HCT116 (cell line): ENCODE measurements at regions not wholly inside any gene's neighbourhood (a gene's known extent, or its start where the extent isn't known, plus 50 kb on each side); places are given as distances from the start of the nearest gene placed in this dataset.

ENCODE experiments used
- CEBPB ChIP-seq: IDR thresholded peaks from 2 replicates; pipeline ENCODE4 v1.6.1; 2012; ENCODE audit warnings: low read depth
- ELF1 ChIP-seq: IDR thresholded peaks from 2 replicates; pipeline ENCODE4 v1.6.1; 2012; ENCODE audit warnings: low read depth, borderline replicate concordance
- EZH2 ChIP-seq: fragments of 200-600 bp; sonication (generic); IDR thresholded peaks from 2 replicates; pipeline ENCODE4 v1.6.1; 2017; ENCODE audit warnings: antibody characterized with exemption, mixed run types
- EZH2phosphoT487 ChIP-seq: fragments of 200-600 bp; IDR thresholded peaks from 2 replicates; pipeline ENCODE4 v1.6.1; 2018; ENCODE audit warnings: antibody characterized with exemption, borderline replicate concordance
- JUND ChIP-seq: IDR thresholded peaks from 2 replicates; pipeline ENCODE4 v1.6.1; 2012
- POLR2A ChIP-seq: IDR thresholded peaks from 2 replicates; pipeline ENCODE4 v1.7.0; 2011; ENCODE audit warnings: borderline replicate concordance; ENCODE audit not compliant: insufficient read depth, insufficient read length; ENCODE audit errors: extremely low read depth
- POLR2AphosphoS5 ChIP-seq: IDR thresholded peaks from 2 replicates; pipeline ENCODE4 v1.6.1; 2011; ENCODE audit warnings: mild to moderate bottlenecking, low read depth, low read length, moderate library complexity
- RAD21 ChIP-seq: IDR thresholded peaks from 2 replicates; pipeline ENCODE4 v1.6.1; 2012; ENCODE audit warnings: low read depth, mild to moderate bottlenecking
- SIN3A ChIP-seq: IDR thresholded peaks from 2 replicates; pipeline ENCODE4 v1.6.1; 2012; ENCODE audit warnings: low read depth
- ZFX ChIP-seq: fragments of 450-650 bp; IDR thresholded peaks from 2 replicates; pipeline ENCODE4 v1.6.1; 2017
- TF ChIP-seq, protein P1 (sequence below), 3 experiments: fragments of 200-600 bp in 1 of 3; sonication (generic) in 1 of 3; IDR thresholded peaks in 2 of 3; conservative IDR thresholded peaks in 1 of 3; 2 replicates each; pipeline ENCODE4 v1.5.1; 2012 to 2017; ENCODE audit warnings: low read depth in 2 of 3, low read length in 2 of 3, antibody characterized with exemption in 1 of 3, borderline replicate concordance in 1 of 3, control low read depth in 1 of 3, mild to moderate bottlenecking in 1 of 3, mixed read lengths in 1 of 3, mixed run types in 1 of 3, moderate library complexity in 1 of 3; ENCODE audit not compliant: insufficient read depth in 1 of 3
- TF ChIP-seq, protein P2 (sequence below): IDR thresholded peaks from 2 replicates; pipeline ENCODE4 v1.6.1; 2012
- TF ChIP-seq, protein P3 (sequence below): IDR thresholded peaks from 2 replicates; pipeline ENCODE4 v1.6.1; 2012; ENCODE audit warnings: low read depth

DNA sequence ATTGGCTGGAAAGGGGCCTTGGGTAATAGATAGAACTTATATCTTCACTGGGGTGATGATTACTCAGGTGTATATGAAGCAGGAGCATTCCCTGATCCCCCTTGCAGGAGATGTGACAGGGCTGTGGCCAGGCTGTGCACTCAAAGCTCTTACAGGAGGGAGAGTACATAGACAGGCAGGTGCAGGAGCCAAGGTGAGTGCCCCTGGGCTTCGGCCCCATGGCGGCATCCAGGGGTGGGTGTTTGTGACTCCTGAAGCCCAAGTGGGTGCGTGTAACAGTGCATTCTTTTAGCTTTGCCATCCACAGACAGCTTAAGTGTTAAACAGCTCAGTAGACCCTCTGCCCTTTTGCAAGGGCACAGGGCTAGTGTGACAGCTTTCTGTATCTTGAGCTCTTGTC, 236.6 kb upstream of the GPR149 start:
- TF ChIP-seq, protein P1, sequence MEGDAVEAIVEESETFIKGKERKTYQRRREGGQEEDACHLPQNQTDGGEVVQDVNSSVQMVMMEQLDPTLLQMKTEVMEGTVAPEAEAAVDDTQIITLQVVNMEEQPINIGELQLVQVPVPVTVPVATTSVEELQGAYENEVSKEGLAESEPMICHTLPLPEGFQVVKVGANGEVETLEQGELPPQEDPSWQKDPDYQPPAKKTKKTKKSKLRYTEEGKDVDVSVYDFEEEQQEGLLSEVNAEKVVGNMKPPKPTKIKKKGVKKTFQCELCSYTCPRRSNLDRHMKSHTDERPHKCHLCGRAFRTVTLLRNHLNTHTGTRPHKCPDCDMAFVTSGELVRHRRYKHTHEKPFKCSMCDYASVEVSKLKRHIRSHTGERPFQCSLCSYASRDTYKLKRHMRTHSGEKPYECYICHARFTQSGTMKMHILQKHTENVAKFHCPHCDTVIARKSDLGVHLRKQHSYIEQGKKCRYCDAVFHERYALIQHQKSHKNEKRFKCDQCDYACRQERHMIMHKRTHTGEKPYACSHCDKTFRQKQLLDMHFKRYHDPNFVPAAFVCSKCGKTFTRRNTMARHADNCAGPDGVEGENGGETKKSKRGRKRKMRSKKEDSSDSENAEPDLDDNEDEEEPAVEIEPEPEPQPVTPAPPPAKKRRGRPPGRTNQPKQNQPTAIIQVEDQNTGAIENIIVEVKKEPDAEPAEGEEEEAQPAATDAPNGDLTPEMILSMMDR (IDR thresholded peaks at IDR 0.05 in 2 of 3, conservative IDR thresholded peaks at IDR 0.05 in 1 of 3; ENCODE audit: borderline replicate concordance in 1 of 3, insufficient read depth in 1 of 3, low read depth in 2 of 3, low read length in 2 of 3): no peak
- TF ChIP-seq, protein P2, sequence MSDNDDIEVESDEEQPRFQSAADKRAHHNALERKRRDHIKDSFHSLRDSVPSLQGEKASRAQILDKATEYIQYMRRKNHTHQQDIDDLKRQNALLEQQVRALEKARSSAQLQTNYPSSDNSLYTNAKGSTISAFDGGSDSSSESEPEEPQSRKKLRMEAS: no peak
- TF ChIP-seq JUND (no peak), ZFX (no peak), CEBPB (no peak), POLR2AphosphoS5 (no peak), POLR2A (no peak), SIN3A (no peak), EZH2 (no peak), RAD21 (no peak), ELF1 (no peak), EZH2phosphoT487 (no peak)
- TF ChIP-seq, protein P3, sequence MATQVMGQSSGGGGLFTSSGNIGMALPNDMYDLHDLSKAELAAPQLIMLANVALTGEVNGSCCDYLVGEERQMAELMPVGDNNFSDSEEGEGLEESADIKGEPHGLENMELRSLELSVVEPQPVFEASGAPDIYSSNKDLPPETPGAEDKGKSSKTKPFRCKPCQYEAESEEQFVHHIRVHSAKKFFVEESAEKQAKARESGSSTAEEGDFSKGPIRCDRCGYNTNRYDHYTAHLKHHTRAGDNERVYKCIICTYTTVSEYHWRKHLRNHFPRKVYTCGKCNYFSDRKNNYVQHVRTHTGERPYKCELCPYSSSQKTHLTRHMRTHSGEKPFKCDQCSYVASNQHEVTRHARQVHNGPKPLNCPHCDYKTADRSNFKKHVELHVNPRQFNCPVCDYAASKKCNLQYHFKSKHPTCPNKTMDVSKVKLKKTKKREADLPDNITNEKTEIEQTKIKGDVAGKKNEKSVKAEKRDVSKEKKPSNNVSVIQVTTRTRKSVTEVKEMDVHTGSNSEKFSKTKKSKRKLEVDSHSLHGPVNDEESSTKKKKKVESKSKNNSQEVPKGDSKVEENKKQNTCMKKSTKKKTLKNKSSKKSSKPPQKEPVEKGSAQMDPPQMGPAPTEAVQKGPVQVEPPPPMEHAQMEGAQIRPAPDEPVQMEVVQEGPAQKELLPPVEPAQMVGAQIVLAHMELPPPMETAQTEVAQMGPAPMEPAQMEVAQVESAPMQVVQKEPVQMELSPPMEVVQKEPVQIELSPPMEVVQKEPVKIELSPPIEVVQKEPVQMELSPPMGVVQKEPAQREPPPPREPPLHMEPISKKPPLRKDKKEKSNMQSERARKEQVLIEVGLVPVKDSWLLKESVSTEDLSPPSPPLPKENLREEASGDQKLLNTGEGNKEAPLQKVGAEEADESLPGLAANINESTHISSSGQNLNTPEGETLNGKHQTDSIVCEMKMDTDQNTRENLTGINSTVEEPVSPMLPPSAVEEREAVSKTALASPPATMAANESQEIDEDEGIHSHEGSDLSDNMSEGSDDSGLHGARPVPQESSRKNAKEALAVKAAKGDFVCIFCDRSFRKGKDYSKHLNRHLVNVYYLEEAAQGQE: no peak
